H7 (cell line): ENCODE measurements at regions not wholly inside any gene's neighbourhood (a gene's known extent, or its start where the extent isn't known, plus 50 kb on each side); places are given as distances from the start of the nearest gene placed in this dataset.
A peak's percentile ranks its signal among the peaks of the same experiment; 100 is the strongest.
"Not testable (repeated sequence)": the region's sequence is repeated elsewhere in the genome, so short reads cannot be mapped to it uniquely, and the experiment has no call there.

Source experiments
- DNase-seq: peaks from one replicate; pipeline ENCODE4 v3.0.0; 2012
- H3K27me3 ChIP-seq: 2 replicates; pipeline ENCODE4 v1.6.0; 2011; ENCODE audit warnings: mild to moderate bottlenecking, low read length; ENCODE audit not compliant: control insufficient read depth, insufficient read depth
- H3K36me3 ChIP-seq: replicated peaks from 2 replicates; pipeline ENCODE4 v1.5.1; 2011; ENCODE audit warnings: low read length; ENCODE audit not compliant: control insufficient read depth, insufficient read depth
- H3K4me3 ChIP-seq: 2 replicates; pipeline ENCODE4 v1.5.1; 2011; ENCODE audit warnings: low read depth, mild to moderate bottlenecking, control low read depth, low read length, moderate library complexity; ENCODE audit not compliant: insufficient read depth

DNA sequence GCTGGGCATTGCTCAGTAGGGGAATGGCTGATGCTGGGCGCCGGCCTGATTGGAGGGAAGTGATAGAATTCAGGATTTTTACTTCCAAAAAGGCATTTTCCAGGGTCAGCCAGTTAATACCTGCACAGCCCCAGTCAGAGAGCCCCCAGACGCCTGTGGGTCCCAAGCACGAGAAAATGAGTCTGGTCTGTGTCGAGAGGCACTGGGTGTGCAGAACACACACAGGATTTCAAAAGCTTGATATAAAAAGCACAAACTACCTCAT is 164.6 kb upstream of the TNRC6C start:
- Histone ChIP-seq H3K36me3 (no peaks in the 10 kb centered on the region), H3K27me3 (peaks cover 22% of the 10 kb centered on the region), H3K4me3 (no peak overlapping the region)
- no peak for DNase-seq

DNA sequence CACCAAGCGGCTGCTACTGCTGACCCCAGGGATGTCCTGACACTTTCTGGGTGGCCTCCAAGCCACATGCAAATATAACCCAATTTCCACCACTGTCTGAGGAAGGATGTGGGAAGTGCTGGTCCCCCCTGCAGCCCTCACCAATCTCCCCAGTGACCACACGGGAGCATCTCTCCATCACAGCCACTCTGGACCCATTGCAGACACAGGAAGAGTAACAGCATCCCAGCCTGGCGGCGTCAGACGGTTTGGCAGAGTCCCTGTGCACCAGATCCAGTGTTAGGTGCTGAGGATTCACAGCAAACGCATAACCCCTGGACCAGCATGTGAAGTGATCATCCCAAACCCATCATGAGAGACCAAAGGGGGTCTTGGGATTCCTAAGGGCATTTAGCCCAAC is 163.7 kb upstream of the TNRC6C start:
- Histone ChIP-seq H3K4me3 (no peak overlapping the region), H3K27me3 (peaks cover 16% of the 10 kb centered on the region), H3K36me3 (no peaks in the 10 kb centered on the region)
- DNase-seq = no peak

DNA sequence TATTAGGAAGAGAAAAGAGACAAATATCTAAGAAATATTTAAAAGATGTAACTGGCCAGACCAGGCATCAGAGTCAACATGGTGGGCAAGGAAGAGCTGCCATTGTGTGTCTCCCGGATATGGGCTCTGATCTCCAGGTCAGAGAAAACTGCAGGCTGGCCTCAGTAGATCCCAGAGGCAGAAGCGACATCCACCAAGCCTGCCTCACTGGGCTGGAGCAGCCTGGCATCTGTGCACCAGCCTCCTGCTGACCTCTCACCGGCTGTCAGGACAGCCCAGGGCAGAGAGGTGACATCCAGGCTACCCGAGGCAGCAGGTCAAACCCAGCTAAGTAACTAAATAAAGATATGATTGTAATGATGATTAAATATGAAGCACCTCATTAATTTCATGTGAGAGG is 162.8 kb upstream of the TNRC6C start:
- no peak overlapping the region for H3K4me3 ChIP-seq
- no peak for DNase-seq
- no peaks in the 10 kb centered on the region for H3K36me3 ChIP-seq
- H3K27me3 ChIP-seq = peaks cover 15% of the 10 kb centered on the region

DNA sequence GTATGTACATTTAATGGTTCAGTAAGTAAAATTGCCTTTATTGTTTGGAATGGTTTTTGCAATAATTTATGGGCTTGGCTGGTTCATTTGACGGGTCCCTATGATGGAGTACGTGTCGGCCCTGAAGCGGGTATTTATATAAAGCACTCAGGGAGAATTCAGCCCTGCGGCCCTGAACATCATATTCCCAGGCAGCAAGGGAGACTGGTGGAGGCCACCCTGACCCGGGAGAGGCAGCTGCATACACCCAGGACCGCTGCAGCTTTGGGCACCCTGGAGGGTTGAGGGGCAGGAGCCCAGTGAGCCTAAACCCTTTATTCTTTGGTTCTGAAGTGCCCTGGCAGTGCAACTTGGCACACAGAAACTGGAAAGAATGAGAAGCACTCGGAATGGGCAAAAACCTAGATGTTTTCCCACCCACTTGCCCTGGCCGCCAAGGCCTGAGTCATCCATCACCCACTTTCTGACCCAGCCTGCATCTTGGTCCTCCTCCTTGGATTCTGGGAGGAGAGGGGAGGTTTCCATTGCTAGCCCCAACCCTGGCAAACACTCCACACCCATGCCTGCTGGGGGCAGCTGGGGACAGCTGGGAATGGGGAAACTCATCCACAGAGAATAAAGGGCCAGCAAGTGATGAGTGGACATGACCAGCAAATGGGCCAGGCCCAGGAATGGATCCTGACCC is 162.2 kb upstream of the TNRC6C start:
- Histone ChIP-seq H3K36me3 (no peaks in the 10 kb centered on the region), H3K4me3 (no peak overlapping the region), H3K27me3 (peaks cover 15% of the 10 kb centered on the region)
- DNase-seq = no peak

DNA sequence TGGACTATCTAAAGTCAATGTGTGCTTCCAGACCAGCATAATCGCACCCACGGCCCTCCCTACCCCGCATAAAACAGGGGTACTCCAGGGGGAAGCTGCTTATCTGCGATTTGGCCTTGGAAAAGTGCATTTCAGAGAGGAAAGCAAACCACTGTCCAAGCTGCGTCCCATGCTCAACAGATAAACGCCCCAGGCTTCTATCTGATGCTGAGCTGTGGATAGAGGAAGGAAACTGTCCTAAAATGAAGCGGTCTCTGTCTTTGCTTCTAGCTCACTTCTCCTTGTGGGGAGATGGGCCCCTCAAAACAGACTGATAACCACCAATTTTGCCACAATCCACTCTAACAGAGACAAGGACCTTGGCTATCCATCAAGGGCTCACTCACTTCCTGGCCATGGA is 160.5 kb upstream of the TNRC6C start:
- Histone ChIP-seq H3K36me3 (no peaks in the 10 kb centered on the region), H3K4me3 (no peak overlapping the region), H3K27me3 (peaks cover 14% of the 10 kb centered on the region)
- no peak for DNase-seq

DNA sequence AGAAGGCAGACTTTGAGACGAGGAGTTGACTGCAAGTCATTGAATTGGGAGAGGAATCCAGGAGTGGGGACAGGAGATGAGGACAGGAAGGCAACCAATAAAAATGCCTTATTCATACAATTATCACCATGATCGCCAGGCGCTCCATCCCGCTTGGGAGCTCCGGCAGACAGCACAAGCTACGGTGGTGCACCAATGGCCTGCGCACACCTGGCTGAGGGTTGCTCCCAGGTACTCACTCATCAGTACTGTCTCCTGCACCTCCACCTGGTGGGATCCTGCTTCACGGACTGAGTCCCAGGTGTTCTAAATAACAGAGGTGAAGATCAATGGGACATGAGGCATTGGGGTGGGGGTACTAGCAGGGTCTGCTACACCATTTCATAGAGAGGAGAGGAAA is 160.0 kb upstream of the TNRC6C start:
- Histone ChIP-seq H3K36me3 (no peaks in the 10 kb centered on the region), H3K4me3 (no peak overlapping the region), H3K27me3 (peaks cover 12% of the 10 kb centered on the region)
- no peak for DNase-seq

DNA sequence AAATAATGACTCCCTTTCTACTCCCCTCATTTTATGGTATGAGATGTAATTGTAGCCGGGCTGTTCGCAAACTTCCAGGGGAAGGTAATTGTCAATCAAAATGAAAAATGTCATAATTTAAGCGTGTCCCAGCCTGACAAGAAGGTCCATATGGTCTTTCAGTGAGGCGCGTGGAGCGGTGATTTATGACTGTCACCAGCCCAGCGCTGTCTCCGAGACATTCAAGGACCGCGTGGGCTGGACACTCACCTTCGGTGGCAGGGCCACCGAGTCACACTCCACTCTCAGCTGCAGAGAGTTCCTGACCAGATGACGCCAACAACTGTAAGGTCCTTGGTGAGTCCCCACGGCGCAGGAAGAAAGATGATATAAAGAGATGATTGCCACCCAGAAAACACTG is 157.7 kb upstream of the TNRC6C start:
- H3K4me3 ChIP-seq = no peak overlapping the region
- peaks cover 12% of the 10 kb centered on the region for H3K27me3 ChIP-seq
- no peak for DNase-seq
- H3K36me3 ChIP-seq = no peaks in the 10 kb centered on the region

DNA sequence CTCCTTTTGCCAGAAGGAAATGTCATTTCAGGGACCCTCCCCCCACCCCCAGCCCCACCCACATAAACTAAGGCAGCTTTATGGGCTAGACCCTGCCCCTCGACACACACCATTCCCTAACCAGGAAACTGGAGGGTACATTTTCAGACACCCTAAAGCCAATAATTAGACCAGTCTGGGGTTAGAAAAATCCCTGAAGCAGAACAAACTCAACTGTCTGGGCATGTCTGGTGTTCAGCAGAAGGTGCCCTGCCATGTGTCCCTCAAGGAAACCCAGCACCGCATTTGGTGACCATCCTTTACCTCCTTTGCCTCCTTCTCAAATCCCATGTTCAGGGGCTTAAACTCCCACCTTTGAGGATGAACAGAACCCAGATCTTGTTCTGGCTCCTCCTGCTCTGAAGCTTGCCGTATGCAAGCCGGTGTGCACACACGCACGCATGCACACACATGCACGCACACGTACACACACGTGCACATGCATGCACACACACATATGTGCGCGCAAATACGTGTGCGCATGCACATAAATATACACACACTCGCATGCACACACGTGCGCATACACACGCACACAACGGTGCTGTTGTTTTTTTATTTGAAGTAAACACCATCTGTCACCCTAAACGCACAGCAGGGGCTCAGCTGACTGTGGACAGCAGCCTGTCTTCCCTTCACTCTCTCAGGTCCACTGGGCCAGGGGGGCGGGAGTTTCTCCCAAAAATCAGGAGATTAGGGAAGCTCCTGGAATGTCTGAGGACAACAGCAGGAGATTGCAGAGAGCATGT is 156.8 kb upstream of the TNRC6C start:
- H3K4me3 ChIP-seq = no peak overlapping the region
- peaks cover 9% of the 10 kb centered on the region for H3K27me3 ChIP-seq
- DNase-seq = no peak

DNA sequence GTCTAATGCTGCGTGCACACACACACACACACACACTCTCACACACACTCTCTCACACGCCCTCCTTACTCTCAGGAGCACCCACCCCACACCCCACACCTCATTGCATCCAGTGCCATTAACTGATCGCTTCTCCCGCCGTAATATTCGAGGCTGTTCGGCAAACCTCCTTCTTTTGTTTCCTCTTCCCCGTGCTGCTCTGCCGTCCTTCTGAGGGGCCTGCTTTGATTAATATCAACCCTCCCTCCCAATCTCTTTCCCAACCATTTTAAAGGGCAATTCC is 156.2 kb upstream of the TNRC6C start:
- no peak overlapping the region for H3K4me3 ChIP-seq
- H3K27me3 ChIP-seq = peaks cover 9% of the 10 kb centered on the region
- H3K36me3 ChIP-seq = no peaks in the 10 kb centered on the region
- DNase-seq = no peak

More for the DNA sequence above, 156.8 kb upstream of the TNRC6C start:
- H3K36me3 ChIP-seq = no peaks in the 10 kb centered on the region

DNA sequence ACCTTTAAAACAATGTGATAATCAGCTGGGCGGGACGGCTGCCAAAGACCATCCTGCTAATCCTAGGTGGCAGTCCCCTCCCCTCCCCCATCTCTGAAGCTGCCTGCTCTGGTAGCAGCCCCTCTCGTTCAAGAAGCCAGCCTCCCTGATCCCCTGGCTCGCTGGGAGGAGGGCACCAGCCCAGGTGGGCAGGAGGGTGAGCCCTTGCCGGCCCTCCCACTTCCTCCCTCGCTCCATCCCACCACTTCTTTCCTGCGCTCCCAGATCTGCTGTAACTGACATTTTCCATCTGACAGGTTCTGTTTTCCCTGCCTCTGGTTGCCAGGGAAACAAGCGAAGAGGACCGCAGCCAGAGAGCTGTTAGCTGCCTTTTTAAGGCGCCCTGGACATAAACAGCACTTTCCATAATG is 155.7 kb upstream of the TNRC6C start:
- no peak overlapping the region for H3K4me3 ChIP-seq
- DNase-seq = peak; percentile 81

DNA sequence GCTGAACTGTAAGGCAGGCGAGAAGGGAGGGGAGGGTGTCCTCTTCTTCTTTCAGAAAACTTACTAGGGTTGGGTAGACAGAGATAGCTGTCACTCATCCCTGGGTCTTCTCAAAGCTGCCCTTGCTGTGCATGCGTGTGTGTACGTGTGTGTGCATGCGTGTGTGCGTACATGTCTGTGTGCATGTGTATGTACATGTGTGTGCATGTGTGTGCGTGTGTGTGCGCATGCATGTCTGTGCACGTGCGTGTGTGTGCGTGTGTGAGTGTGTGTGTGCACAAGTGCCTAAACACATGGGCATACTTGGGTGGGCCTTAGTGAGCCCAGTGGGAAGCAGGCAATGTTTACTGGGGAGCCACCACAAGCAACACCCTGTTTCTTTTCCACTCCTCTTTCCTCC is 154.8 kb upstream of the TNRC6C start:
- H3K27me3 ChIP-seq = peaks cover 10% of the 10 kb centered on the region
- H3K4me3 ChIP-seq = no peak overlapping the region
- no peaks in the 10 kb centered on the region for H3K36me3 ChIP-seq
- DNase-seq = no peak

More for the DNA sequence above, 155.7 kb upstream of the TNRC6C start:
- Histone ChIP-seq H3K27me3 (peaks cover 9% of the 10 kb centered on the region), H3K36me3 (no peaks in the 10 kb centered on the region)

DNA sequence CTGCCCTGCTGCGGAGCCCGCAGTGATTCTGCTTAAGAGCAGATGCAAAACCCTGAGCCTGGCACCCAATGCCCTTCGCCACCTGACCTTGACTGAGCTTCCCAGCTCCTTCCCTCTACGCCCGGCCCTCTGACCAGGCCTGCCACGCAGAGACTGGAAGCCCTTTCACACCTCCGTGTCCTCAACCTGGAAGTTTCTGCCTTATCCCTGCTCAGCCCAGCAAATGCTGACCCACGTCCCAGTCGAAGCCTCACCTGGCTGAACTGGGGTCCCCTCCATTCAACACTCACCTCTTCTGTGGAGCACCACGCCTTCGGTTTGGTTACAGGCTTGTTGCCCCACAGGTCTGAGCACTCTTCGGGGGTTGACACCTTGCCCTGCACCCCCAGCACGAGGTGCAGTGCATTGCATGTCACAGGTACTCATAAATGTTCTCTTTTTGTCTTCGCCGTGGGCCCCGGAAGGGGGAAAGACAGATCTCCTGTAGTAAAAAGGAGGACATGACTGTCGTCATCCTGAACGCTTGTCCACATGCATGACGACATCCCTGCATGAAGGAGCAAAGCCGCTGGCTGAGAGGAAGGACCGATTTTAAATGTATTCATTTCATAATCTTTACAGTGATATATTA is 153.6 kb upstream of the TNRC6C start:
- no peak overlapping the region for H3K4me3 ChIP-seq
- no peak for DNase-seq
- no peaks in the 10 kb centered on the region for H3K36me3 ChIP-seq
- peaks cover 14% of the 10 kb centered on the region for H3K27me3 ChIP-seq

DNA sequence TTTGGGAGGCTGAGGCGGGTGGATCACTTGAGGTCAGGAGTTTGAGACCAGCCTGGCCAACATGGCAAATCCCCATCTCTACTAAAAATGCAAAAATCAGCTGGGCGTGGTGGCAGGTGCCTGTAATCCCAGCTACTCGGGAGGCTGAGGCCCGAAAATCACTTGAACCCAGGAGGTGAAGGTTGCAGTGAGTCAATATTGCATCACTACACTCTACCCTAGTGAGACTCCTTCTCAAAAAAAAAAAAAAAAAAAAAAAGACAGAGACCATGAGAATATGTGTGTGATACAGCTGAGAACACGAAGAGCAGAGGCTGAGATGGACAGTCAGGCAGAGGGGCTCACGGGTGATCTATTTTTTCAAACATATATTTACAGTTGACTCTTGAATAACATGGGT is 152.5 kb upstream of the TNRC6C start:
- DNase-seq, H3K4me3 ChIP-seq, H3K36me3 ChIP-seq: not testable (repeated sequence)
- peaks cover 14% of the 10 kb centered on the region for H3K27me3 ChIP-seq

DNA sequence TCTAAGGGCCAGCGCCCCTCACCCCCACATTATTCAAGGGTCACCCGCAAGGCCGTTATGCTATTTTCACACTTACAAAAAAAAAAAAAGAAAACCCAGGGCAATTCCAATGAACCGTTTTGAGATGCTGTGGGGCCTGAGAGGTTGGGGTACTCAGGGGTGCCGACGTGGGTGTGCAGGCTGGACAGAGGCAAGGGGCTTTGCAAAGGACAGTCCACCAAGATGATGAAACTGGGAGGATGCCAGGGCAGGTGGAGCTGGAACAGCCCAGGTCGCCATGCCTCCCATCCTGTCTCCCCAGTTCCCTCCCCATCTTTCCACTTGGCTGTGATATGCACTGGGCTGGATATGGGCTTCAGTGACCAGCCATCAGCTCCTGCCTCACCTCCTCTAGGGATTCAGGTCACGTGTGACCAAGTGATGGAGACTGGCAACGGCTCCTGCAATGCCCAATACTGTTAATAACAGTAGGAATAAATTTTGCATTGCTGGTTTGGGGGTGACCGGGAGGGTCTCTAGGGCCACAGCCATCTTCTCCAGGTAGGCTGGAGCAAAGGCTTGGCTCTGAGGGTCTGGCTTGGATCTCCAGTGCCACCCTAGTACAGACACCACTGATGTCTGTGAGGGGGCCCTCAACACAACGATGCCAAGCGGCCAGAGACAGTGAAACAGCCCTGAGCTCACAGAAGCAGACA is 151.3 kb upstream of the TNRC6C start:
- no peaks in the 10 kb centered on the region for H3K36me3 ChIP-seq
- H3K4me3 ChIP-seq = no peak overlapping the region
- DNase-seq = no peak
- H3K27me3 ChIP-seq = peaks cover 14% of the 10 kb centered on the region
